ENCODE measurements at regions not wholly inside any gene's neighbourhood (a gene's known extent, or its start where the extent isn't known, plus 50 kb on each side); places are given as distances from the start of the nearest gene placed in this dataset.

DNA sequence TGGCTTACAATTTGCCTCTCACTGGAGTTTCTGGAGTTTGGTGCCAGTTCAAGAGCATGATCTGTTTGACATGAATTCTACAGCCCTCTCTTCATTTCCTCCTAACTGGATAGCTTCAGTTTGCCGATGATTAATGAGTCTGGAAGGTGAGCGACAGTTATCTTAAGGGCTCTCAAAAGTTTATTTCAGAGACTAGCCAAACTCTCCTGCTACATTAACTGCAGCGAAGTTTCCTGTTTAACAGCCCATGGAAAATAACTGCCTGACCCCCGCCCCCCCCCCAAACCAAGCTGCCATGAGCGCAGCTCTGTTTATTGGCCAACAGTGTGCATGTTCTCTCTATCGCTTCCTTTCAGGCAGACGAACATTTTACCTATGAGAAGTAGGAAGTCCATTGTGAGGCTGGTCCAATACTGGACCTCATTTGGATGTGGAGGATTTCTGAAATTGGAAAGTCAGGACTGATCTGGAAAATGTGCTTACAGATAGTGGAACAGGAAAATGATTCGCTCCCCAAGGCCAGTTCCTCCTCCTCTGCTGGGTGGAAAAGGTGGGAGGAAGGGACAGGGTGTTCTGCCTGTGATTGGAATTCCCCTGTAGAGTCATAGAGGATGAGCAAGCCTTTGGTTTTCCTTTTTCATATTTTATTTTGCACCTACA, 522.2 kb upstream of the JAG1 start:
- Histone ChIP-seq H3K36me3 (no peaks in the 10 kb centered on the region), H3K4me1 (no peaks in the 10 kb centered on the region), H3K27me3 (no peaks in the 10 kb centered on the region), H3K9me3 (no peaks in the 10 kb centered on the region), H3K4me3 (ENCODE audit: low read depth, low read length) (no peak overlapping the region)
- no peak for DNase-seq
- TF ChIP-seq, protein P1, sequence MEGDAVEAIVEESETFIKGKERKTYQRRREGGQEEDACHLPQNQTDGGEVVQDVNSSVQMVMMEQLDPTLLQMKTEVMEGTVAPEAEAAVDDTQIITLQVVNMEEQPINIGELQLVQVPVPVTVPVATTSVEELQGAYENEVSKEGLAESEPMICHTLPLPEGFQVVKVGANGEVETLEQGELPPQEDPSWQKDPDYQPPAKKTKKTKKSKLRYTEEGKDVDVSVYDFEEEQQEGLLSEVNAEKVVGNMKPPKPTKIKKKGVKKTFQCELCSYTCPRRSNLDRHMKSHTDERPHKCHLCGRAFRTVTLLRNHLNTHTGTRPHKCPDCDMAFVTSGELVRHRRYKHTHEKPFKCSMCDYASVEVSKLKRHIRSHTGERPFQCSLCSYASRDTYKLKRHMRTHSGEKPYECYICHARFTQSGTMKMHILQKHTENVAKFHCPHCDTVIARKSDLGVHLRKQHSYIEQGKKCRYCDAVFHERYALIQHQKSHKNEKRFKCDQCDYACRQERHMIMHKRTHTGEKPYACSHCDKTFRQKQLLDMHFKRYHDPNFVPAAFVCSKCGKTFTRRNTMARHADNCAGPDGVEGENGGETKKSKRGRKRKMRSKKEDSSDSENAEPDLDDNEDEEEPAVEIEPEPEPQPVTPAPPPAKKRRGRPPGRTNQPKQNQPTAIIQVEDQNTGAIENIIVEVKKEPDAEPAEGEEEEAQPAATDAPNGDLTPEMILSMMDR (IDR thresholded peaks at IDR 0.05; ENCODE audit: low read depth, low read length) = no peak

DNA sequence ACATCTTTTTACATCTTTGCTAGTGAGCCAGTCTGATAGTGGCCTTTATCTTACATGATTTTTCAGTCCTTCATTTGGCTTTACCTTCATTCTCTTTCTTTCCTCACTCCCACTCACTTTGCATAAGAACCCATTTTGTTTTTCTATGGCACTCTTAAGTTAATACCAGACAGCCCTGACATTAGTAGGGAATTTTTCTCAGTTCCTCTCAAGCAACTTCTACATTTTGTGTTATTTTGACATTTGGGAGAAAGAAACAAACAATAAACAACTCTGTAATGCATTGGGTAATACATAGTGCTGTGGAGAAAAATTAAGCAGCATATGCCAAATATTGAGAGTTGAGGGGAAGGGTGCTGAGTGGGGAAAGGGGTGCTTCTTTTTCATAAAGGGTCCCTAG, 524.1 kb upstream of the JAG1 start:
- DNase-seq = no peak
- no peaks in the 10 kb centered on the region for H3K4me1 ChIP-seq
- no peaks in the 10 kb centered on the region for H3K36me3 ChIP-seq
- TF ChIP-seq, protein P1 (IDR thresholded peaks at IDR 0.05; ENCODE audit: low read depth, low read length) = no peak
- H3K4me3 ChIP-seq (ENCODE audit: low read depth, low read length) = no peak overlapping the region
- no peaks in the 10 kb centered on the region for H3K9me3 ChIP-seq
- no peaks in the 10 kb centered on the region for H3K27me3 ChIP-seq

DNA sequence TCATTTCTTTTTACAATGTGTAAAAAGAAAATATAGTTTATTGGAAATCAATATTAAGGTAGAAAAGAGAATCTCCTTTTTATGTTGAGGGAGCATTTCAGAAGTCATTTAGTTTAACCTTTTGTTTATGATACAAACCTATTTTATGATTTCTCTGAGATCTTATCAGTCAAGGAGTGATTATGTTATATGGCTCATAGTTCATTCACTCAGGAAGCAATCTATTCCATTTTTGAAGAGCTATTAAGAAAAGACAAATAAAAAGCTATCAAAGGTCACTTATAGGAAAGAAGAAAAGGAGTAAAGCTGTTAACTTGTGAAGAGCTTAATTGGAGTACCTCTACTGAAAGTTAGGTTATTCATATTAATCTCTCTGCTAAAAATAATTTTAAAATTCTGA, 526.6 kb upstream of the JAG1 start:
- no peak for DNase-seq
- Histone ChIP-seq H3K4me1 (no peaks in the 10 kb centered on the region), H3K4me3 (ENCODE audit: low read depth, low read length) (no peak overlapping the region), H3K9me3 (no peaks in the 10 kb centered on the region), H3K27me3 (no peaks in the 10 kb centered on the region), H3K36me3 (no peaks in the 10 kb centered on the region)
- TF ChIP-seq, protein P1 (IDR thresholded peaks at IDR 0.05; ENCODE audit: low read depth, low read length) = no peak

DNA sequence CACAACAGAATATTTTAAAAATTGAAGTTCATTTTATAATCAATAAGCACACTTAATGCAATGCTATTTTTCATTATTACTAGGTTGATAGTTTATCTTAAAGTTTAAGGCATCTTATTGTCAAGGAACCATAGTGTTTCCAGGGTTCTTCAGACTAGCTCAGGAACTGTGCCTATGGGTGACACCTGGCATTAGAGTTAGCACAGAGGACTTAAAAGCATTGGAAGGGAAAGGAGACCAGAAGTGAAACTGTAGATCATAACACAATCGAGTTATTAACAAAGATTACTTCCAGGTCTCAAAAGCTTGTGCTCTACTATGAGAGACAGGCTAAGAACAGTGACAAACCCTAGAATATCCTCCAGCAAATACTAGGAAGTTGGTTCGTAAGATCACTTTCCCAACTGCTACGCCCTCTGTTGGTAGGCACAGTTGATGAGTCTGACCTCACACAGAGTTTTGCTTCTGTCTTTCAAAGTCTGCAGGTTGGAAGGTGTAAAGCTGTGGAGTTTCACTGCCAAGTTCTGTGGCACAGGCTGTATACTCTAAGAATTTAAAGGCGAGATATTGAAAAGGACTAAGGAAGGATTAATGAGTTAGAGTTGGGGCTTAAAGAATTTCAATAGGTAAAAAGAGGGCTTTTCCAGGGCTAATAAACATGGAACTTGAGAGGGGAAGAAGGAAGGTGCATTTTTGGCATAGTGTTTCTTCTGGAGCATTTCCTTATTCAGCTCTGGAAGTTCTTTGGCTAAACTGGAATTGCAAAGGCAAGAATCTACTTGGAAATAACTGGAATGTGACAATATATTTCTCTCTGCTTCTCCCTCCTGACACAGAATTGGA, 531.3 kb upstream of the JAG1 start:
- peak; percentile 49 for DNase-seq
- Histone ChIP-seq H3K36me3 (no peaks in the 10 kb centered on the region), H3K4me3 (ENCODE audit: low read depth, low read length) (no peak overlapping the region), H3K4me1 (no peaks in the 10 kb centered on the region), H3K27me3 (no peaks in the 10 kb centered on the region), H3K9me3 (no peaks in the 10 kb centered on the region)
- TF ChIP-seq, protein P1 (IDR thresholded peaks at IDR 0.05; ENCODE audit: low read depth, low read length) = peak; percentile 87

DNA sequence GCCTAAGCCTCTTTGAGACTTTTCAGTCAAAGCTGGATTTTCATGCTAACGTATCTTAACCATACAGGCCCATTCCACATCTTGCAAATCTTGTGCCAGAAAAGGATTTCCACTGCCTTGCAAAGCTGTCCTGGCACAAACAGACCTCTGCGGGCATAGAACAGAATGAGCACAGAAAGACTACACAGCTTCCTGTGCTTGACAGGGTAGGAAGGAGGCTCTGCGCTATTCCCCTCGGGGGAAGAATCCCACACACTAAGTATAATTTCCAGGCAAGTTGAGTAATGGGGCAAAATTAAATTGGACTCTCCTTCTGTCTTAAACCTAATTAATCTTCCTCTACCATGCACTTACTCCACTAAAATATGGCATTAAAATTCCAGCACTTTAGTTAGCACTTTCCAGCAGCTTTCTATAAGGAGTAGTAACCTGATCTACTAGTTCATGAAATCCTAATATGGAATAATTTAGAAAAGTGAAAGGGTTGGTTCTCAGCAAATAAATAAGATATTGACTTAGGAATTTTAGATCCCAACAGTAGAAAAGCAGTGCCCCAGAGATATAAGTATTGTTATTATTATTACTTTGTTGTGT, 532.1 kb upstream of the JAG1 start:
- TF ChIP-seq, protein P1 (IDR thresholded peaks at IDR 0.05; ENCODE audit: low read depth, low read length) = no peak

More for the DNA sequence above, 532.1 kb upstream of the JAG1 start:
- Histone ChIP-seq H3K36me3 (no peaks in the 10 kb centered on the region), H3K27me3 (no peaks in the 10 kb centered on the region), H3K4me1 (no peaks in the 10 kb centered on the region), H3K4me3 (ENCODE audit: low read depth, low read length) (no peak overlapping the region), H3K9me3 (no peaks in the 10 kb centered on the region)
- DNase-seq = no peak
